Trophoblast cell (in vitro differentiated cells and primary cell): ENCODE measurements at regions not wholly inside any gene's neighbourhood (a gene's known extent, or its start where the extent isn't known, plus 50 kb on each side); places are given as distances from the start of the nearest gene placed in this dataset.

Experiments used
- DNase-seq, 2 donors: peaks; one replicate each; pipeline ENCODE4 v3.0.0-alpha.2; 2016
- H2AFZ ChIP-seq: 2 replicates; pipeline ENCODE4 v1.6.1; 2013; ENCODE audit warnings: low read length, moderate library complexity, mild to moderate bottlenecking; ENCODE audit not compliant: insufficient read depth, poor library complexity
- H2AK5ac ChIP-seq: 2 replicates; pipeline ENCODE4 v1.6.1; 2013; ENCODE audit warnings: mild to moderate bottlenecking, low read length
- H2BK120ac ChIP-seq: 2 replicates; pipeline ENCODE4 v1.6.1; 2013; ENCODE audit warnings: low read length, mild to moderate bottlenecking, moderate library complexity; ENCODE audit not compliant: insufficient read depth, poor library complexity
- H2BK12ac ChIP-seq: 2 replicates; pipeline ENCODE4 v1.6.1; 2013; ENCODE audit warnings: mild to moderate bottlenecking, low read length, moderate library complexity
- H2BK5ac ChIP-seq: 2 replicates; pipeline ENCODE4 v1.6.1; 2013; ENCODE audit warnings: low read length, low read depth, moderate library complexity, mild to moderate bottlenecking; ENCODE audit not compliant: poor library complexity
- H3K14ac ChIP-seq: 2 replicates; pipeline ENCODE4 v1.6.1; 2013; ENCODE audit warnings: mild to moderate bottlenecking, low read length
- H3K18ac ChIP-seq: 2 replicates; pipeline ENCODE4 v1.6.1; 2013; ENCODE audit warnings: mild to moderate bottlenecking, low read length
- H3K23ac ChIP-seq: 2 replicates; pipeline ENCODE4 v1.6.1; 2013; ENCODE audit warnings: low read length
- H3K27ac ChIP-seq: 2 replicates; pipeline ENCODE4 v1.5.1; 2013; ENCODE audit warnings: low read depth, mild to moderate bottlenecking, inconsistent platforms, low read length, moderate library complexity
- H3K27me3 ChIP-seq: 2 replicates; pipeline ENCODE4 v1.6.1; 2013; ENCODE audit warnings: inconsistent platforms, mild to moderate bottlenecking, low read length, moderate library complexity; ENCODE audit not compliant: insufficient read depth
- H3K36me3 ChIP-seq, 2 experiments: 1 replicate in 1 of 2; 2 replicates in 1 of 2; pipeline ENCODE4 v1.6.1; 2013; ENCODE audit warnings: low read length in 2 of 2, mild to moderate bottlenecking in 2 of 2, moderate library complexity in 1 of 2; ENCODE audit not compliant: insufficient read depth in 2 of 2, control insufficient read depth in 1 of 2
- H3K4ac ChIP-seq: 2 replicates; pipeline ENCODE4 v1.6.1; 2013; ENCODE audit warnings: low read depth, mild to moderate bottlenecking, low read length, moderate library complexity
- H3K4me1 ChIP-seq, 2 experiments: 1 replicate in 1 of 2; 2 replicates in 1 of 2; pipeline ENCODE4 v1.6.1; 2013; ENCODE audit warnings: low read length in 2 of 2, mild to moderate bottlenecking in 2 of 2, moderate library complexity in 1 of 2; ENCODE audit not compliant: insufficient read depth in 2 of 2, control insufficient read depth in 1 of 2
- H3K4me2 ChIP-seq: 2 replicates; pipeline ENCODE4 v1.6.1; 2013; ENCODE audit warnings: inconsistent platforms, mild to moderate bottlenecking, low read length, moderate library complexity
- H3K4me3 ChIP-seq: 2 replicates; pipeline ENCODE4 v1.5.1; 2013; ENCODE audit warnings: mild to moderate bottlenecking, low read depth, low read length, inconsistent platforms
- H3K79me1 ChIP-seq: one replicate; pipeline ENCODE4 v1.6.1; 2013; ENCODE audit warnings: low read length
- H3K79me2 ChIP-seq: 2 replicates; pipeline ENCODE4 v1.6.1; 2013; ENCODE audit warnings: low read length, mild to moderate bottlenecking; ENCODE audit not compliant: control insufficient read depth, insufficient read depth, poor library complexity
- H3K9ac ChIP-seq: 2 replicates; pipeline ENCODE4 v1.6.1; 2013; ENCODE audit warnings: mild to moderate bottlenecking, low read length
- H3K9me3 ChIP-seq: 2 replicates; pipeline ENCODE4 v1.6.1; 2013; ENCODE audit warnings: low read depth, mild to moderate bottlenecking, control low read depth, inconsistent platforms, low read length; ENCODE audit not compliant: insufficient read depth
- H4K12ac ChIP-seq: 2 replicates; pipeline ENCODE4 v1.6.1; 2013; ENCODE audit warnings: low read depth, mild to moderate bottlenecking, low read length, moderate library complexity
- H4K8ac ChIP-seq: 2 replicates; pipeline ENCODE4 v1.6.1; 2013; ENCODE audit warnings: low read depth, mild to moderate bottlenecking, low read length, moderate library complexity
- H4K91ac ChIP-seq: one replicate; pipeline ENCODE4 v1.6.1; 2013; ENCODE audit warnings: low read depth, mild to moderate bottlenecking, low read length, moderate library complexity
- WGBS: extraction: QIAGEN DNeasy Blood & Tissue Kit; methylation state at CpG from one replicate; pipeline ENCODE4 v1.1.7; 2013; ENCODE audit warnings: missing lambda C conversion rate; ENCODE audit not compliant: insufficient read length, insufficient coverage; ENCODE audit errors: extremely low coverage; 5-methylcytosine and 5-hydroxymethylcytosine counted together

- Histone ChIP-seq H3K4me3 (no peak overlapping the region), H2AK5ac (no peak overlapping the region)
- WGBS = no CpG with 5 or more reads among the region's 1 CpG
Measured at GRCh38 chr11:114914231-114915005, 236.1 kb downstream of the NXPE2 start.

GRCh38 chr11:114915871-114916805 lies 237.8 kb downstream of the NXPE2 start:
- no peak overlapping the region for H4K8ac ChIP-seq
- no peak overlapping the region for H3K27ac ChIP-seq
- no peak overlapping the region for H2BK12ac ChIP-seq
- no peak overlapping the region for H2AK5ac ChIP-seq
- DNase-seq = no peak
- no peaks in the 10 kb centered on the region for H3K79me1 ChIP-seq
- no peak overlapping the region for H3K4ac ChIP-seq
- no peak overlapping the region for H3K9ac ChIP-seq
- H3K27me3 ChIP-seq = no peaks in the 10 kb centered on the region
- no peak overlapping the region for H2BK5ac ChIP-seq
- no peak overlapping the region for H4K12ac ChIP-seq
- no peak overlapping the region for H3K14ac ChIP-seq
- no peak overlapping the region for H3K18ac ChIP-seq
- no peaks in the 10 kb centered on the region for H3K4me1 ChIP-seq
- H3K4me2 ChIP-seq = no peak overlapping the region
- H2BK120ac ChIP-seq = no peak overlapping the region
- H3K36me3 ChIP-seq = no peaks in the 10 kb centered on the region
- H3K9me3 ChIP-seq = no peaks in the 10 kb centered on the region
- no peak overlapping the region for H3K4me3 ChIP-seq
- WGBS = no CpG with 5 or more reads among the region's 13 CpGs
- no peak overlapping the region for H2AFZ ChIP-seq
- no peak overlapping the region for H4K91ac ChIP-seq
- H3K23ac ChIP-seq = no peak overlapping the region
- H3K79me2 ChIP-seq = no peaks in the 10 kb centered on the region

More at GRCh38 chr11:114914231-114915005, 236.1 kb downstream of the NXPE2 start:
- H3K9me3 ChIP-seq = no peaks in the 10 kb centered on the region
- no peak overlapping the region for H4K91ac ChIP-seq
- DNase-seq = no peak
- no peaks in the 10 kb centered on the region for H3K4me1 ChIP-seq
- H3K36me3 ChIP-seq = no peaks in the 10 kb centered on the region
- no peak overlapping the region for H3K18ac ChIP-seq
- H3K4ac ChIP-seq = no peak overlapping the region
- H3K27ac ChIP-seq = no peak overlapping the region
- H3K79me1 ChIP-seq = no peaks in the 10 kb centered on the region
- no peak overlapping the region for H2BK5ac ChIP-seq
- H2BK120ac ChIP-seq = no peak overlapping the region
- no peak overlapping the region for H3K4me2 ChIP-seq
- H2AFZ ChIP-seq = no peak overlapping the region
- no peak overlapping the region for H3K9ac ChIP-seq
- no peaks in the 10 kb centered on the region for H3K27me3 ChIP-seq
- no peak overlapping the region for H3K23ac ChIP-seq
- H4K12ac ChIP-seq = no peak overlapping the region
- no peak overlapping the region for H2BK12ac ChIP-seq
- no peaks in the 10 kb centered on the region for H3K79me2 ChIP-seq
- no peak overlapping the region for H3K14ac ChIP-seq
- H4K8ac ChIP-seq = no peak overlapping the region

DNA sequence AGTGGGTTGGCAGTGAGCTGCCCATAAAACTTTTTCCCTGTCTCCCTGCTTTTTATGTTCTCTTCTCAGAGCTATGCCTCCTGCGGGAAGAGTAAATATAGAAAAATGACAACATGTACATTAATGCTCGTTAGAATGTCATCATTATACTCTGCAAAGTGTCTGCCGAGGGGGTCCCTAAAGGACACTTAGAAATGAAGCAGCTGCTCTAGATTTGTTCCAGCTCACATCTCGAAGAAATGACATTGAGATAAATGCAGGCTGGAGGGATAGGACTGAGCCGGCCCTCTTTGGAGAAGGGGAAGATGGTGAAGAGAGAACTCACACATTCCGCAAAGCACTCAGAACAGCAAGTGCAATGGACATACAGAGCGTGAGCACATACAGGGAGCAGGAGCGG lies 240.0 kb downstream of the NXPE2 start:
- H2AK5ac ChIP-seq = no peak overlapping the region
- H3K9me3 ChIP-seq = no peaks in the 10 kb centered on the region
- H4K91ac ChIP-seq = no peak overlapping the region
- no peak overlapping the region for H2BK120ac ChIP-seq
- no peak overlapping the region for H2BK5ac ChIP-seq
- no peak overlapping the region for H3K4me2 ChIP-seq
- no peak overlapping the region for H2BK12ac ChIP-seq
- no peak overlapping the region for H3K23ac ChIP-seq
- no peaks in the 10 kb centered on the region for H3K36me3 ChIP-seq
- H3K27ac ChIP-seq = no peak overlapping the region
- H3K14ac ChIP-seq = no peak overlapping the region
- H3K9ac ChIP-seq = no peak overlapping the region
- H3K79me2 ChIP-seq = no peaks in the 10 kb centered on the region
- H4K12ac ChIP-seq = no peak overlapping the region
- DNase-seq = no peak
- WGBS = no CpG with 5 or more reads among the region's 8 CpGs
- H3K79me1 ChIP-seq = no peaks in the 10 kb centered on the region
- no peak overlapping the region for H4K8ac ChIP-seq
- no peak overlapping the region for H3K4me3 ChIP-seq
- no peak overlapping the region for H3K4ac ChIP-seq
- H3K18ac ChIP-seq = no peak overlapping the region
- H2AFZ ChIP-seq = no peak overlapping the region
- H3K27me3 ChIP-seq = no peaks in the 10 kb centered on the region
- no peaks in the 10 kb centered on the region for H3K4me1 ChIP-seq

GRCh38 chr11:114921697-114922096 lies 243.4 kb downstream of the NXPE2 start:
- Histone ChIP-seq H3K79me2 (no peaks in the 10 kb centered on the region), H3K9ac (no peak overlapping the region), H2BK5ac (no peak overlapping the region), H3K79me1 (no peaks in the 10 kb centered on the region), H3K9me3 (no peaks in the 10 kb centered on the region), H3K4me2 (no peak overlapping the region), H3K14ac (no peak overlapping the region), H3K27ac (no peak overlapping the region), H2BK120ac (no peak overlapping the region), H2AFZ (no peak overlapping the region), H3K23ac (no peak overlapping the region), H3K27me3 (no peaks in the 10 kb centered on the region), H4K12ac (no peak overlapping the region), H3K36me3 (no peaks in the 10 kb centered on the region), H4K8ac (no peak overlapping the region), H3K4me3 (no peak overlapping the region), H4K91ac (no peak overlapping the region), H3K4me1 (peaks cover 0 to 3% of the 10 kb centered on the region in 2 experiments), H3K4ac (no peak overlapping the region), H2AK5ac (no peak overlapping the region), H3K18ac (no peak overlapping the region), H2BK12ac (no peak overlapping the region)
- WGBS = no CpG with 5 or more reads among the region's 2 CpGs
- DNase-seq = no peak
